ENCODE measurements at regions not wholly inside any gene's neighbourhood (a gene's known extent, or its start where the extent isn't known, plus 50 kb on each side); places are given as distances from the start of the nearest gene placed in this dataset.
"Not testable (repeated sequence)": the region's sequence is repeated elsewhere in the genome, so short reads cannot be mapped to it uniquely, and the experiment has no call there.

GRCh38 chr12:90456248-90456647 is 498.7 kb downstream of the CCER1 start:
- Histone ChIP-seq H3K4me1 (no peaks in the 10 kb centered on the region), H3K36me3 (no peaks in the 10 kb centered on the region), H3K9me3 (no peaks in the 10 kb centered on the region), H3K27ac (no peak overlapping the region), H3K27me3 (no peaks in the 10 kb centered on the region), H3K4me3 (no peak overlapping the region)
- no peak for TF ChIP-seq POLR2A (IDR thresholded peaks at IDR 0.05)
- TF ChIP-seq CTCF (IDR thresholded peaks at IDR 0.05), result no peak
- no peak for DNase-seq

- H3K9me3 ChIP-seq, result no peaks in the 10 kb centered on the region
- no peak overlapping the region for H3K27ac ChIP-seq
- H3K4me1 ChIP-seq, result no peaks in the 10 kb centered on the region
- no peaks in the 10 kb centered on the region for H3K27me3 ChIP-seq
- TF ChIP-seq POLR2A (IDR thresholded peaks at IDR 0.05) (no peak), CTCF (IDR thresholded peaks at IDR 0.05) (no peak)
- DNase-seq, result no peak
- H3K36me3 ChIP-seq, result no peaks in the 10 kb centered on the region
- no peak overlapping the region for H3K4me3 ChIP-seq
Observed at GRCh38 chr12:90455756-90456155, 499.2 kb downstream of the CCER1 start.

- no peak for DNase-seq
- Histone ChIP-seq H3K27me3 (no peaks in the 10 kb centered on the region), H3K4me1 (no peaks in the 10 kb centered on the region), H3K4me3 (no peak overlapping the region), H3K9me3 (no peaks in the 10 kb centered on the region), H3K27ac (no peak overlapping the region), H3K36me3 (no peaks in the 10 kb centered on the region)
- TF ChIP-seq CTCF (IDR thresholded peaks at IDR 0.05) (no peak), POLR2A (IDR thresholded peaks at IDR 0.05) (no peak)
Observed at GRCh38 chr12:90449611-90450010, 505.4 kb downstream of the CCER1 start.

- DNase-seq, H3K4me3 ChIP-seq, H3K4me1 ChIP-seq, H3K36me3 ChIP-seq, H3K9me3 ChIP-seq, H3K27me3 ChIP-seq, H3K27ac ChIP-seq: not testable (repeated sequence)
Observed at GRCh38 chr12:90443466-90443865, 511.5 kb downstream of the CCER1 start.

GRCh38 chr12:90441431-90441830 is 513.5 kb downstream of the CCER1 start:
- no peaks in the 10 kb centered on the region for H3K36me3 ChIP-seq
- TF ChIP-seq POLR2A (IDR thresholded peaks at IDR 0.05) (no peak), CTCF (IDR thresholded peaks at IDR 0.05) (no peak)
- DNase-seq, result no peak
- no peaks in the 10 kb centered on the region for H3K27me3 ChIP-seq
- H3K4me1 ChIP-seq, result no peaks in the 10 kb centered on the region
- H3K9me3 ChIP-seq, result no peaks in the 10 kb centered on the region
- no peak overlapping the region for H3K27ac ChIP-seq
- H3K4me3 ChIP-seq, result no peak overlapping the region

- H3K27me3 ChIP-seq, result no peaks in the 10 kb centered on the region
- TF ChIP-seq CTCF (IDR thresholded peaks at IDR 0.05), result no peak
- TF ChIP-seq POLR2A (IDR thresholded peaks at IDR 0.05), result no peak
- no peak overlapping the region for H3K4me3 ChIP-seq
- no peaks in the 10 kb centered on the region for H3K36me3 ChIP-seq
- H3K4me1 ChIP-seq, result no peaks in the 10 kb centered on the region
- no peaks in the 10 kb centered on the region for H3K9me3 ChIP-seq
- no peak for DNase-seq
- no peak overlapping the region for H3K27ac ChIP-seq
Observed at GRCh38 chr12:90428881-90429280, 526.1 kb downstream of the CCER1 start.
